CD4-positive, CD25-positive, alpha-beta regulatory T cell (primary cell): ENCODE measurements at regions not wholly inside any gene's neighbourhood (a gene's known extent, or its start where the extent isn't known, plus 50 kb on each side); places are given as distances from the start of the nearest gene placed in this dataset.

Experiments
- ATAC-seq, 2 donors: fragments of 150-1000 bp; cut with Tn5 transposase; one replicate each; pipeline ENCODE4 v1.10.0; 2021; ENCODE audit warnings: low read depth in 2 of 2, moderate number of reproducible peaks in 2 of 2, moderate library complexity in 1 of 2
- DNase-seq, 3 donors: peaks; one replicate each; pipeline versions ENCODE4 v3.0.0 to v3.0.0-alpha.2; 2012 to 2022; ENCODE audit warnings: mixed read lengths in 1 of 3
- H3K27ac ChIP-seq: one replicate; pipeline ENCODE4 v1.7.0; 2013; ENCODE audit warnings: mild to moderate bottlenecking, low read length; ENCODE audit not compliant: insufficient read depth, poor library complexity, severe bottlenecking
- H3K27me3 ChIP-seq: one replicate; pipeline ENCODE4 v1.7.0; 2013; ENCODE audit warnings: low read length; ENCODE audit not compliant: control insufficient read depth, insufficient read depth
- H3K36me3 ChIP-seq: one replicate; pipeline ENCODE4 v1.7.0; 2013; ENCODE audit warnings: mild to moderate bottlenecking, low read length, moderate library complexity; ENCODE audit not compliant: control insufficient read depth, insufficient read depth
- H3K4me1 ChIP-seq: 2 replicates; pipeline ENCODE4 v1.7.0; 2013; ENCODE audit warnings: mild to moderate bottlenecking, low read length; ENCODE audit not compliant: insufficient read depth, control insufficient read depth, poor library complexity, severe bottlenecking
- H3K4me3 ChIP-seq: one replicate; pipeline ENCODE4 v1.7.0; 2013; ENCODE audit warnings: low read depth, mild to moderate bottlenecking, low read length, moderate library complexity
- H3K9me3 ChIP-seq, 2 experiments: 1 replicate in 1 of 2; 2 replicates in 1 of 2; pipeline ENCODE4 v1.7.0; 2013; ENCODE audit warnings: low read length in 2 of 2, mild to moderate bottlenecking in 1 of 2, moderate library complexity in 1 of 2; ENCODE audit not compliant: control insufficient read depth in 2 of 2
- H3K27ac Mint-ChIP-seq, 3 donors: one replicate each; pipeline ENCODE4 v1.8.0; 2020 to 2022; ENCODE audit warnings: mild to moderate bottlenecking in 3 of 3, mixed read lengths in 3 of 3, moderate library complexity in 2 of 3
- H3K27me3 Mint-ChIP-seq: one replicate; pipeline ENCODE4 v1.8.0; 2022; ENCODE audit warnings: mild to moderate bottlenecking, mixed read lengths
- H3K36me3 Mint-ChIP-seq: one replicate; pipeline ENCODE4 v1.8.0; 2020; ENCODE audit warnings: mixed read lengths
- H3K4me1 Mint-ChIP-seq, 4 donors: one replicate each; pipeline ENCODE4 v1.8.0; 2020 to 2022; ENCODE audit warnings: mixed read lengths in 4 of 4, mild to moderate bottlenecking in 1 of 4
- H3K4me3 Mint-ChIP-seq, 4 donors: one replicate each; pipeline ENCODE4 v1.8.0; 2020 to 2022; ENCODE audit warnings: mild to moderate bottlenecking in 4 of 4, mixed read lengths in 4 of 4, moderate library complexity in 3 of 4
- H3K9me3 Mint-ChIP-seq, 7 donors: one replicate each; pipeline ENCODE4 v1.8.0; 2020 to 2022; ENCODE audit warnings: mixed read lengths in 7 of 7, mild to moderate bottlenecking in 3 of 7, moderate library complexity in 2 of 7

- H3K27me3 ChIP-seq = no peaks in the 10 kb centered on the region
- Mint-ChIP-seq H3K9me3 (peaks cover 0 to 18% (median 6%) of the 10 kb centered on the region in 7 donors), H3K27me3 (no peaks in the 10 kb centered on the region), H3K4me3 (no peak overlapping the region), H3K4me1 (no peaks in the 10 kb centered on the region), H3K36me3 (no peaks in the 10 kb centered on the region), H3K27ac (no peak overlapping the region)
- no peaks in the 10 kb centered on the region for H3K4me1 ChIP-seq
- no peak overlapping the region for H3K27ac ChIP-seq
- DNase-seq (no peak), ATAC-seq (no peak)
- H3K36me3 ChIP-seq = no peaks in the 10 kb centered on the region
- H3K9me3 ChIP-seq = peaks cover 0 to 5% of the 10 kb centered on the region in 2 experiments
- H3K4me3 ChIP-seq = no peak overlapping the region
Observed at GRCh38 chr13:53703371-53704080, 674.9 kb downstream of the OLFM4 start.

- Mint-ChIP-seq H3K4me1 (no peaks in the 10 kb centered on the region), H3K27ac (no peak overlapping the region), H3K36me3 (no peaks in the 10 kb centered on the region), H3K27me3 (no peaks in the 10 kb centered on the region), H3K9me3 (peaks cover 1 to 31% (median 9%) of the 10 kb centered on the region in 7 donors), H3K4me3 (no peak overlapping the region)
- DNase-seq (no peak), ATAC-seq (no peak)
- Histone ChIP-seq H3K27me3 (no peaks in the 10 kb centered on the region), H3K27ac (no peak overlapping the region), H3K9me3 (peaks cover 3 to 13% of the 10 kb centered on the region in 2 experiments), H3K4me3 (no peak overlapping the region), H3K36me3 (no peaks in the 10 kb centered on the region), H3K4me1 (no peaks in the 10 kb centered on the region)
Observed at GRCh38 chr13:53719281-53719680, 690.7 kb downstream of the OLFM4 start.

DNA sequence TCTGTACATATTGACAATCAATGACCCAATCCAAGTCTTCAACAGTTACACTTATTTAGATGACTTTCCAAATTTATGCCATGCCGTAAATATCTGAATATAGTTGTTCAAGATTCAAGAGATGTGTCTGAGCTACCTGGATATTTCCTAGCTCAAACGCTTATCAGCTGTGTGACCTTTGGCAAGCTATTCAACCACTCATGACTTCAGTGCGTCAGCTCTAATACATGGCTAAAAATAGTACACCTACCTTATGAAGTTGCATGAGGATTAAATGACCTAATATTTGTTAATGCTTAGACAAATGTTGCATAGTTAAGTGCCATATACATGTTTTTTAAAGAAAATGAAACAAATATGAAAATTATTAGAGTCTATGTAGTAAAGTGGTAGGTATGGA is 704.1 kb downstream of the OLFM4 start:
- H3K9me3 ChIP-seq = no peaks in the 10 kb centered on the region
- ATAC-seq (no peak), DNase-seq (no peak)
- H3K4me3 ChIP-seq = no peak overlapping the region
- H3K27ac ChIP-seq = no peak overlapping the region
- no peaks in the 10 kb centered on the region for H3K27me3 ChIP-seq
- no peaks in the 10 kb centered on the region for H3K4me1 ChIP-seq
- H3K36me3 ChIP-seq = no peaks in the 10 kb centered on the region
- no peak overlapping the region for H3K4me3 Mint-ChIP-seq
- H3K9me3 Mint-ChIP-seq = peaks cover 0 to 5% (median 2%) of the 10 kb centered on the region in 7 donors
- H3K27me3 Mint-ChIP-seq = no peaks in the 10 kb centered on the region
- H3K4me1 Mint-ChIP-seq = no peaks in the 10 kb centered on the region
- H3K27ac Mint-ChIP-seq = no peak overlapping the region
- H3K36me3 Mint-ChIP-seq = no peaks in the 10 kb centered on the region

DNA sequence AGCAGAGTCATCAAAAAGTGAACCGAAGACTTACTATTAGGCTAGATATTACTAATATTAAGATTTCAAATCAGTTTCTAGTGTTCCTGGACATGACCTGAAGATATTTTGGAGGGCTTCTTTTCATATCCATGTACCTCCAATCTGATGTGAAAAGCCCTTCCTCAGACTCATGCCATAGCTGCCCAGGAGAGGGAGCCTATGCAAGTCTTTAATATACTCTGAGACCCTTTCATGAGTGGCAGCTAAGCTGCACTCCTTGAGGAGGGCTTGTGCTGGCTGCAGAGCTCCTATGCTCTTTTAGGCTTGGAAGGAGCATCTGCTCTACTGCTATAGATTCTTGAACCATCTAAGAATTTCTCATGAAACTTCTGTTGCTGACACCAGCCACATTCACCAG is 715.3 kb downstream of the OLFM4 start:
- H3K4me3 Mint-ChIP-seq = no peak overlapping the region
- no peaks in the 10 kb centered on the region for H3K36me3 ChIP-seq
- no peaks in the 10 kb centered on the region for H3K27me3 Mint-ChIP-seq
- no peaks in the 10 kb centered on the region for H3K9me3 ChIP-seq
- no peaks in the 10 kb centered on the region for H3K27me3 ChIP-seq
- ATAC-seq (no peak), DNase-seq (no peak)
- H3K4me1 Mint-ChIP-seq = no peaks in the 10 kb centered on the region
- H3K27ac Mint-ChIP-seq = no peak overlapping the region
- no peak overlapping the region for H3K4me3 ChIP-seq
- peaks cover 2 to 10% (median 4%) of the 10 kb centered on the region in 7 donors for H3K9me3 Mint-ChIP-seq
- H3K36me3 Mint-ChIP-seq = no peaks in the 10 kb centered on the region
- no peaks in the 10 kb centered on the region for H3K4me1 ChIP-seq
- H3K27ac ChIP-seq = no peak overlapping the region

- Histone ChIP-seq H3K4me3 (no peak overlapping the region), H3K27me3 (no peaks in the 10 kb centered on the region), H3K4me1 (no peaks in the 10 kb centered on the region), H3K9me3 (no peaks in the 10 kb centered on the region), H3K27ac (no peak overlapping the region), H3K36me3 (no peaks in the 10 kb centered on the region)
- ATAC-seq (no peak), DNase-seq (no peak)
- Mint-ChIP-seq H3K4me3 (no peak overlapping the region), H3K27me3 (no peaks in the 10 kb centered on the region), H3K9me3 (peaks cover 0 to 10% (median 7%) of the 10 kb centered on the region in 7 donors), H3K36me3 (no peaks in the 10 kb centered on the region), H3K27ac (no peak overlapping the region), H3K4me1 (peaks cover 0 to 4% (median 0%) of the 10 kb centered on the region in 4 donors)
Observed at GRCh38 chr13:53747825-53748224, 719.2 kb downstream of the OLFM4 start.

- Histone ChIP-seq H3K9me3 (no peaks in the 10 kb centered on the region), H3K27ac (no peak overlapping the region), H3K36me3 (no peaks in the 10 kb centered on the region), H3K4me1 (no peaks in the 10 kb centered on the region), H3K27me3 (no peaks in the 10 kb centered on the region), H3K4me3 (no peak overlapping the region)
- Mint-ChIP-seq H3K27me3 (no peaks in the 10 kb centered on the region), H3K36me3 (no peaks in the 10 kb centered on the region), H3K9me3 (peaks cover 0 to 12% (median 7%) of the 10 kb centered on the region in 7 donors), H3K4me1 (peaks cover 0 to 4% (median 0%) of the 10 kb centered on the region in 4 donors), H3K4me3 (no peak overlapping the region), H3K27ac (no peak overlapping the region)
- ATAC-seq = no peak
- no peak for DNase-seq
Observed at GRCh38 chr13:53749306-53749705, 720.7 kb downstream of the OLFM4 start.

DNA sequence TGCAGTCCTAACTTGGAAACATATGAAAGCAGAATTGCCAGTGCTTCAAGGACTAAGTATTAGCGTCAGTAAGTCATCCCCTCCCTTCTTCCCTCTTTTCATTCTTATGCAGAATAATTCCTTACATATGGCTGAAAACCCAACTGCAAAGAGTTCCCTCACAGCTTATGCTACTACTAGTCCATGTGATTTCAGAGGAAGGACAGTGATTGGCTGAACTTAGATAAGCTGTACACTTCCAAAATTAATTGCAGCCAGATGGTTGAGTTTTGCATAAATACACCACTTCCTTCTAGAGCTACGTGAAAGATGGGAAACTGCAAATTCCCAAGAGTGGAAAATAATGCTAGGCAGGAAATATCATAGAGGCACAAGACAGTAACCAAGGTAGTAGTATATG is 730.4 kb downstream of the OLFM4 start:
- no peaks in the 10 kb centered on the region for H3K36me3 ChIP-seq
- no peak overlapping the region for H3K4me3 ChIP-seq
- Mint-ChIP-seq H3K36me3 (no peaks in the 10 kb centered on the region), H3K9me3 (peaks cover 2 to 29% (median 13%) of the 10 kb centered on the region in 7 donors), H3K4me3 (no peak overlapping the region), H3K27me3 (no peaks in the 10 kb centered on the region), H3K4me1 (no peaks in the 10 kb centered on the region), H3K27ac (no peak overlapping the region)
- H3K27me3 ChIP-seq = no peaks in the 10 kb centered on the region
- no peak for DNase-seq
- peaks cover 0 to 11% of the 10 kb centered on the region in 2 experiments for H3K9me3 ChIP-seq
- no peak overlapping the region for H3K27ac ChIP-seq
- no peaks in the 10 kb centered on the region for H3K4me1 ChIP-seq
- no peak for ATAC-seq

- no peaks in the 10 kb centered on the region for H3K9me3 ChIP-seq
- H3K27ac ChIP-seq = no peak overlapping the region
- no peaks in the 10 kb centered on the region for H3K4me1 ChIP-seq
- DNase-seq = no peak
- no peaks in the 10 kb centered on the region for H3K27me3 Mint-ChIP-seq
- no peaks in the 10 kb centered on the region for H3K36me3 Mint-ChIP-seq
- no peaks in the 10 kb centered on the region for H3K36me3 ChIP-seq
- no peak overlapping the region for H3K4me3 ChIP-seq
- no peaks in the 10 kb centered on the region for H3K4me1 Mint-ChIP-seq
- no peaks in the 10 kb centered on the region for H3K27me3 ChIP-seq
- H3K27ac Mint-ChIP-seq = no peak overlapping the region
- H3K4me3 Mint-ChIP-seq = no peak overlapping the region
- peaks cover 2 to 6% (median 4%) of the 10 kb centered on the region in 7 donors for H3K9me3 Mint-ChIP-seq
- ATAC-seq = no peak
Observed at GRCh38 chr13:53775807-53776206, 747.2 kb downstream of the OLFM4 start.
